Activated CD8-positive, alpha-beta memory T cell treated with anti-CD3 and anti-CD28 coated beads, Interleukin-2, amount 50 U/mL, for 48 hours (primary cell): ENCODE measurements at regions not wholly inside any gene's neighbourhood (a gene's known extent, or its start where the extent isn't known, plus 50 kb on each side); places are given as distances from the start of the nearest gene placed in this dataset.
"Not testable (repeated sequence)": the region's sequence is repeated elsewhere in the genome, so short reads cannot be mapped to it uniquely, and the experiment has no call there.

Experiments
- DNase-seq: peaks from one replicate; pipeline ENCODE4 v3.0.0-alpha.2; 2020

DNA sequence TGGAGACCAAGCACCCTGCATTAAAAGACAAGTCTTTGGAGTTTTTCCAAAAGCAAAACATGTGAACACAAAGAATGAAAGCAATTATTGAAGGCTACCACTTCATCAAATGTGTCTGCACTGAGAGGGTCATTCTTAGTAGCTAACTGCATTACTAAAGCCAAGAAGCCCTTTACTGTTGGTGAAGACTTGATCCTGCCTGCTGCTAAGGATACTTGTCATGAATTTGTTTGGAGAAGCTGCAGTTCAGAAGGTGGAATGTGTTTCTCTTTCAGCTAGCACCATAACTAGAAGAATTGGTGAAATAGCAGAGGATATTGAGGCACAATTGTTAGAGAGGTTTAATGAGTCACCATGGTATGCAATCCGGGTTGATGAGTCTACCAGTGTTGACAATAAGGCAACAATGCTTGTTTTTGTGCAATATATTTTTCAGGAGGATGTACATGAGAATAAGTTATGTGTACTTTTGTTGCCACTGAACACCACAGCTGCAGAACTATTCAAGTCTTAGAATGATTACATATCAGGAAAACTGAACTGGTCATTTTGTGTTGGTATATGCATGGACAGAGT, 457.3 kb upstream of the ISX start:
- no peak for DNase-seq

- no peak for DNase-seq
Observed at GRCh38 chr22:34609646-34610045, 456.3 kb upstream of the ISX start.

DNA sequence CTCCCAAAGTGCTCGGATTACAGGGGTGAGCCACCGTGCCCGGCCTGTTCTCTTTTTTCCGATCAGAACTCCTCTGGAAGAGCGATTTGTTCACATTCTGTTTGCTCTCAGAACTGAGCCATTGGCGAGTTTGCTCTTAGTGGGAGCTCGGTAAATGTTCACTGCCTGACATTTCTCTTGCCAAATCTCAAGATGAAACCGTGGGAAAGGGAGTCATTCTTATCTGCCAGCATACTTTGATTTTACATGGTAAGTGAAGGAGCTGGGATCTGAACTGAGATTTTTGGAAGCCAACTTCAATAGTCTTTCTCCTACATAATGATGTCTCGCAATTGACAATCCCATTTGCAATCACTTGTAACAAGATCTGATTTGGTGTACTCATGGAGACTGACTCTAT, 445.8 kb upstream of the ISX start:
- no peak for DNase-seq

DNA sequence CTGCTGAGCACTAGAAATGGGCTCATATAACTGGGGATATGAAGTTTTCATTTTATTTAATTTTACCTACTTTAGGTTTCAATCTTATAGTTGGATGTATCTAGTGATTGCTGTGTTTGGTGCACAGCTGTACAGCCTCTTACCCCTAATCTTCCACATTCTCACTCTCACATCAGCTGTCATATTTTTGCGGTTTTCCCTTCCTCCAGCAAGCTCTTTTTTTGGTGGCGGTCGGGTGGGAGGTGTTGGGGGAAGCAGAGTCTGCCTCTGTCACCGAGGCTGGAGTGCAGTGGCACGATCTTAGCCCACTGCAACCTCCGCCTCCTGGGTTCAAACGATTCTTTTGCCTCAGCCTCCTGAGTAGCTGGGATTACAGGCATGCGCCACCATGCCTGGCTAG, 445.1 kb upstream of the ISX start:
- DNase-seq: no peak

GRCh38 chr22:34622602-34623001, 443.4 kb upstream of the ISX start:
- DNase-seq: no peak

GRCh38 chr22:34623580-34623979, 442.4 kb upstream of the ISX start:
- DNase-seq: no peak

GRCh38 chr22:34625892-34626291, 440.1 kb upstream of the ISX start:
- DNase-seq: not testable (repeated sequence)

DNA sequence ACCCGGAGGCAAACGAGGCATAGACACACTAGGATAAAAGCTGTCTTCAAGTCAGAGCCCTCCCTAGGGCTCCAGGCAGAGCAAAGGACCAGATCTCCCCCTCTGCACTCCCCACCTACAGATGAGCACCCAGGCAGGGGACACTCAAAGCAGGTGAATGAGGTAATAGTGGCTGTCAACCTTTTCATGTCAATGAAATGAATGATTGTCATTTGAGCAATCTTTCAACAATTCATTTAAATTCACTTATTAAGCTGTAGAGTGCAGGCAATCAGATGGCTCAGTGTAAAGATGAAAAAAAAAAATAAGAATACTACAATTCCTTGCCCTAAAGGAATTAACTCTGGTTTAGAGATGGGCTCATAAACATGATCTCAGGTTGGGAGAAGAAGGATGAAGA, 427.8 kb upstream of the ISX start:
- DNase-seq: no peak

DNA sequence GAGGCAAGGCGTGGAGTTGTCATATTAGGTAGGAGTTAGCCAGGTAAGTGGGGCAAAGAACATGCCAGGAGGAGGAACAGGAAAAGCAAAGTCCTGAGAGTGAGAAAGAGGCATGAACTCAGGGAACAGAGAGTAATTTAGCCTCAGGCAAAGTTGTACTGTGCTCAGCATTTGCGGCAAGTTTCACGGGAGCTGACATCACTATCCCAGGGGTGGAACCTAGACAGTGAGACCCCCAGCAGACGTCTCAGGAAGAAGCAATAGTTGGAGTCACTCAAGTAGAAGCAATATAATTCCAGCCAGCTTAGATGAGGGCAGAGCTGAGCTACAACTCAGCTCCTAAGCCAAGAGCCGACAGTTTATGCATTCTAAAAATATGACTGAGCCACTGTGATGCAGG, 426.0 kb upstream of the ISX start:
- no peak for DNase-seq

DNA sequence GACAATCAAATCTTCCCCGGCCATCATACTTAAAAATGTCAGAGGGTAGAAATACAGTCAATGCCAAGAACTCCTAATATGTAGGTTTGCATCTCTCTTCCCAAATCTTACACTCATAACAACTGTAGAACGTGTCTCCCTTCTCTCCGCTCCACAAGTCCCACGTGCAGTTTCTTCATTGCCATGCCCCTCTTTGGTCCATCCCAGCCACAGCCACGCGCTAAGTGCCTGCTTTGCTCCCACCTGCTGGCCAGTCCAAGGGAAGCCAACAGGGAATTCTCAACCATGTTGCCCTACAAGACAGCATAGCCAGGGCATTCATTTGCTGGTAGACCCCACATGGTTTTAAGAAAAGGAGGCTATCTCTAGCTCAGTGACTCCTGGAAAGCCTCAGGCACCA, 420.6 kb upstream of the ISX start:
- no peak for DNase-seq

- DNase-seq: no peak
Observed at GRCh38 chr22:34669001-34669400, 397.0 kb upstream of the ISX start.

DNA sequence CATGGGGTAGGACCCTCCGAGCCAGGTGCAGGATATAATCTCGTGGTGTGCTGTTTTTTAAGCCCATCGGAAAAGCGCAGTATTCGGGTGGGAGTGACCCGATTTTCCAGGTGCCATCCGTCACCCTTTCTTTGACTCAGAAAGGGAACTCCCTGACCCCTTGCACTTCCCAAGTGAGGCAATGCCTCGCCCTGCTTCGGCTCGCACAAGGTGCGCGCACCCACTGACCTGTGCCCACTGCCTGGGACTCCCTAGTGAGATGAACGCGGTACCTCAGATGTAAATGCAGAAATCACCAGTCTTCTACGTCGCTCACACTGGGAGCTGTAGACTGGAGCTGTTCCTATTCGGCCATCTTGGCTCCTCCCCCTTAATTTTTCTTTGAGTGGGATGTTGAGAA, 382.9 kb upstream of the ISX start:
- DNase-seq: not testable (repeated sequence)

GRCh38 chr22:34684278-34684677, 381.7 kb upstream of the ISX start:
- DNase-seq: not testable (repeated sequence)

GRCh38 chr22:34687116-34687515, 378.8 kb upstream of the ISX start:
- DNase-seq: no peak

GRCh38 chr22:34688825-34689224, 377.1 kb upstream of the ISX start:
- DNase-seq: no peak

- DNase-seq: no peak
Observed at GRCh38 chr22:34696557-34696956, 369.4 kb upstream of the ISX start.

- DNase-seq: no peak
Observed at GRCh38 chr22:34702279-34702678, 363.7 kb upstream of the ISX start.

GRCh38 chr22:34709641-34710040, 356.3 kb upstream of the ISX start:
- no peak for DNase-seq

DNA sequence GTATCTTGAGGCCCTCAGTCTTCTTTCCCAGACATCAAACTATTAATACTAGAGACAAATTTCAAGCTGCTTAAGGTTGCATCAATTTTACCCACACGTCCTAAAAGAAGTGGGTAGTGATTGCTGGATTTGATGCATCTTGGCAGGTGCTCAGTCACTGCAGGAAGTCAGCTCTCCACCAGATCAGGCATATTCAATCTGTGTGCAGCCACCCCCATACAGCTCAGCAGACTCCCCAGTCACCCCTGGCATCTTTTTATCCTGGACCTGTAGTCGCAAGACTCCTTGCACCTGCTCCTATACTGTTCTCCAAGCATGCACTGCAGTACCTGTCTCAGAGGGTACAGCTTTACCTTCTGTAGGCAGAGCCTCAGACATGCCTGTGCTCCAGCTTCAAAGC, 343.1 kb upstream of the ISX start:
- DNase-seq: no peak

- no peak for DNase-seq
Observed at GRCh38 chr22:34736081-34736480, 329.9 kb upstream of the ISX start.

- no peak for DNase-seq
Observed at GRCh38 chr22:34738661-34739400, 327.1 kb upstream of the ISX start.

DNA sequence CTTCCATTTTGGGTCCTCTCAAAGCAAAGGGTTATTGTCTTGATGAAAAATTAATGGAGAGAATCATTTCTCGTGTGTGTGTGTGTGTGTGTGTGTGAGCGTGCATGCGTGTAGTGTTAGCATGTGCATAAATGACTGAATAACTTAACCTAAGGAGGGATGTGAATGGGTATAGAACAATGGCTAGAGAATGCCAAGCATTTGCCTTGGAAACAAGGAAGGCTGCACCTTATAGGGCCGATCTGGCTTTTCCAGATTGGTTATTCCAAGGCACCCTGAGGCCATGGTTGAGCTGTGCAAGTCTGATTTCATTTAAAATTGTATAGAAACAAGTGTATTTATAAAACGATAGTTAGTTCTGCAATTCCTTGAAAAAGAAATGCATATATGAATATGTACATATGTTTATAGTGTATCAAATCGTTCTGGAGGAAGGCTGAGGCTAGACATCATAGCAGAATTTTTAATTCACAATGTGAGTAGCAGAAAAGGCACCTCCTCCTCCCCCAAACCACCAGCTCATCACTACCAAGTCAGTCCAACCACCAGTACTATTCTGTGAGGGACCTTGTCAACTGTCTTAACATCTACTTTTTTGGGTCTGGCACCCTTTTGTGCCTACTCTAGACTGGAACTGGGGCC, 322.7 kb upstream of the ISX start:
- DNase-seq: no peak

- DNase-seq: no peak
Observed at GRCh38 chr22:34760276-34761008, 305.5 kb upstream of the ISX start.

DNA sequence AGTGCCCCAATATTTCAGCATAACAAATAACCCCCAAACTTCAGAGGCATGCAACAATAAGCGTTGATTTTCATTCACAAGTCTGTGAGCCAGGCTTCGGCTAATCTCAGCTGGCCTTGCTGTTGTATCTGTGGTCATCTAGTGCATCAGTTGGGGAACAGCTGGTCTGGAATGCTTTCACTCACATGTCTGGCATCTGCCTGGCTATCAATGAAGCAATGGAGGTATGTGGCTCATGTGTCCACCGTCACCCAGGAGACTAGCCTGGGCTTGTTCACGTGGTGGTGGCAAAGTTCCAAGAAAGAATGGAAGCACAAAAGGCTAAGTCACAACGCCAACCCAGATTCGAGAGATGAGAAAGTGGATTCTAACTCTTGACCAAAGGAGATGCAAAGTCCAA, 304.8 kb upstream of the ISX start:
- no peak for DNase-seq
